Activated T-cell treated with anti-CD3 and anti-CD28 coated beads, Interleukin-2, amount 50 U/mL, for 4 hours (primary cell): ENCODE measurements at regions not wholly inside any gene's neighbourhood (a gene's known extent, or its start where the extent isn't known, plus 50 kb on each side); places are given as distances from the start of the nearest gene placed in this dataset.

Source experiments
- ATAC-seq, 2 donors: fragments of 200-7000 bp; cut with Tn5 transposase; one replicate each; pipeline ENCODE4 v1.10.0; 2021
- DNase-seq: peaks from one replicate; pipeline ENCODE4 v3.0.0-alpha.2; 2020
- H3K27me3 Mint-ChIP-seq: one replicate; pipeline ENCODE4 v1.8.0; 2021; ENCODE audit warnings: low read depth, mixed read lengths
- H3K36me3 Mint-ChIP-seq: one replicate; pipeline ENCODE4 v1.8.0; 2022; ENCODE audit warnings: mixed read lengths; ENCODE audit not compliant: insufficient read depth
- H3K4me1 Mint-ChIP-seq: one replicate; pipeline ENCODE4 v1.8.0; 2021; ENCODE audit warnings: low read depth, mixed read lengths
- H3K4me3 Mint-ChIP-seq: one replicate; pipeline ENCODE4 v1.8.0; 2021; ENCODE audit warnings: mild to moderate bottlenecking, moderate library complexity, mixed read lengths
- H3K9me3 Mint-ChIP-seq: one replicate; pipeline ENCODE4 v1.8.0; 2021; ENCODE audit warnings: mixed read lengths

DNA sequence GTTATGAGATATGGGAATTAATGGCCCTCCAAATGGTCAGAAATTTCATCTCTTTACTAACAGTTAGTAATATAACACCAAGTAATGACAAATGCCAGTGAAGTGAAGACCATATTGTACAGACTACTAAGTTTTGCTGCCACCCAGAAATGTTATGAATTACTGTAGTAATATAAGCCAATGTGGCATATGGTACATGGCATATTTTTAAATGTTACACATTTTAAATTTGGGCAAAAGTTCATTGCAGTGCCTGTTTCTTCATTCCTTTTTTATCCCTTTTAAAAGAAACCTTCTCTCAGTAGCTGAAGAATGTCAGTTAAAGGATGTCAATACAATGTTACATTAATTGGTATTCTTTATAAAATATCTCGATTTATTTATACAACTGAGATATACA is 626.5 kb upstream of the SLC8A1 start:
- no peak for DNase-seq
- Mint-ChIP-seq H3K36me3 (no peaks in the 10 kb centered on the region), H3K4me3 (no peak overlapping the region), H3K27me3 (no peaks in the 10 kb centered on the region), H3K4me1 (no peaks in the 10 kb centered on the region), H3K9me3 (no peaks in the 10 kb centered on the region)
- ATAC-seq: no peak

DNA sequence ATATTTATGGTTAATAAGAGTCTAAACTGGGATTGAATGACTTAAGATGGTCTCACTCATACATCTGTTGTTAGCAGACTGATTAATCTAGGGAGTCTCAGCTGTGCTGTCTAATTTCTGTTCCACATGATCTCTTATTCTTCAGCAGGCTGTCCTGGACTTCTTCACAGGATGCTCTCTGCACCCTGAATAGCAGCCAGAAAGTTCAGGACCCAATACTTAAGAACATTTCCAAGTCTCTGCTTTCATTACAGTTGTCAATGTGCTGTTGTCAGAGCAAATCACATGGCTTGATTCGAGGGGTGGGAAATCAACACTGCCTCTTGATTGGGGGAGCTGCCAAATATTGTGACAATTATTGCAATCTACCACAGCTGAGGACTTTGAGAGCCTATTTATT is 627.1 kb upstream of the SLC8A1 start:
- H3K36me3 Mint-ChIP-seq: no peaks in the 10 kb centered on the region
- no peaks in the 10 kb centered on the region for H3K4me1 Mint-ChIP-seq
- ATAC-seq (no peak), DNase-seq (no peak)
- H3K9me3 Mint-ChIP-seq: no peaks in the 10 kb centered on the region
- no peak overlapping the region for H3K4me3 Mint-ChIP-seq
- no peaks in the 10 kb centered on the region for H3K27me3 Mint-ChIP-seq

DNA sequence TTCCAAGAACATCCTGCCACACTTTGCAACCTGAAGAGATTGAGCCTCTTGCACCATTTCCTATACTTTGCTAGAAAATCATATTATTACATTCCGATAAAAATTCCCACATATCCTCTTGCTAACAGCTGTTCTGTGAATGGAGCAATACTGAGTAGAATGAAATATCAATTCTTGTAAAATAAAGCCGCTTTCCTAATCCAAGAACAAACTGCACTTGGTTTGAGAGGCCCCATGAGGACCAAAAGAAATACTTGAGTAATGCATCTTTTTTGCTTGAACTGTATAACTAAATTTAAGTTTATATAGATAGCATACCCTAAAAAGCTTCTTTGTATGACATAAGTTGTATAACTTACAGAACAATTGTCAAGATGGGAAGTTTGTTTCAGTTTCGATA is 632.4 kb upstream of the SLC8A1 start:
- no peaks in the 10 kb centered on the region for H3K4me1 Mint-ChIP-seq
- H3K36me3 Mint-ChIP-seq: no peaks in the 10 kb centered on the region
- H3K9me3 Mint-ChIP-seq: no peaks in the 10 kb centered on the region
- DNase-seq (no peak), ATAC-seq (no peak)
- H3K27me3 Mint-ChIP-seq: no peaks in the 10 kb centered on the region
- no peak overlapping the region for H3K4me3 Mint-ChIP-seq

DNA sequence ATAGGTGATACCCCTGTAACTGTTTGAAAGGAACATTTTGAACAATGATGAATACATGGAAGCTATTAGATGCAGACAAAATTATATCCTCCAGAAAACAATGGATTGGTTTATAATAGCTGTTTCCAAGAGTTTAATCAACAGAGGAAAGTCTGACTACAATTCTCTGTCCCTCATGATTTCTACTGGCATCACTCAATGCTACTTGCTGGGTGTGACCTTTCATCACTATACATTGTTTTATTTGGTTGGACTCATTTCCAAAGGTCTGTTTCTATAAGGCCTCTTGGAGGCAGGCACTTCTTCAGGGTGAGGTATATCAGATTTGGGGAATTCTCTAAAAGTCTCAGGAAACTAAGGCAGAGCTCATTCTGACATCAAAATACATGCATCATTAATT is 636.1 kb upstream of the SLC8A1 start:
- no peaks in the 10 kb centered on the region for H3K36me3 Mint-ChIP-seq
- no peaks in the 10 kb centered on the region for H3K27me3 Mint-ChIP-seq
- ATAC-seq (no peak), DNase-seq (no peak)
- no peak overlapping the region for H3K4me3 Mint-ChIP-seq
- H3K9me3 Mint-ChIP-seq: peaks cover 2% of the 10 kb centered on the region
- no peaks in the 10 kb centered on the region for H3K4me1 Mint-ChIP-seq

GRCh38 chr2:41101281-41101680 is 649.4 kb upstream of the SLC8A1 start:
- Mint-ChIP-seq H3K27me3 (no peaks in the 10 kb centered on the region), H3K4me3 (no peak overlapping the region), H3K36me3 (no peaks in the 10 kb centered on the region), H3K9me3 (no peaks in the 10 kb centered on the region), H3K4me1 (no peaks in the 10 kb centered on the region)
- no peak for DNase-seq
- ATAC-seq: no peak

GRCh38 chr2:41109744-41110143 is 657.9 kb upstream of the SLC8A1 start:
- no peaks in the 10 kb centered on the region for H3K4me1 Mint-ChIP-seq
- no peaks in the 10 kb centered on the region for H3K27me3 Mint-ChIP-seq
- DNase-seq: no peak
- ATAC-seq: no peak
- no peaks in the 10 kb centered on the region for H3K36me3 Mint-ChIP-seq
- H3K9me3 Mint-ChIP-seq: peaks cover 7% of the 10 kb centered on the region
- H3K4me3 Mint-ChIP-seq: no peak overlapping the region

DNA sequence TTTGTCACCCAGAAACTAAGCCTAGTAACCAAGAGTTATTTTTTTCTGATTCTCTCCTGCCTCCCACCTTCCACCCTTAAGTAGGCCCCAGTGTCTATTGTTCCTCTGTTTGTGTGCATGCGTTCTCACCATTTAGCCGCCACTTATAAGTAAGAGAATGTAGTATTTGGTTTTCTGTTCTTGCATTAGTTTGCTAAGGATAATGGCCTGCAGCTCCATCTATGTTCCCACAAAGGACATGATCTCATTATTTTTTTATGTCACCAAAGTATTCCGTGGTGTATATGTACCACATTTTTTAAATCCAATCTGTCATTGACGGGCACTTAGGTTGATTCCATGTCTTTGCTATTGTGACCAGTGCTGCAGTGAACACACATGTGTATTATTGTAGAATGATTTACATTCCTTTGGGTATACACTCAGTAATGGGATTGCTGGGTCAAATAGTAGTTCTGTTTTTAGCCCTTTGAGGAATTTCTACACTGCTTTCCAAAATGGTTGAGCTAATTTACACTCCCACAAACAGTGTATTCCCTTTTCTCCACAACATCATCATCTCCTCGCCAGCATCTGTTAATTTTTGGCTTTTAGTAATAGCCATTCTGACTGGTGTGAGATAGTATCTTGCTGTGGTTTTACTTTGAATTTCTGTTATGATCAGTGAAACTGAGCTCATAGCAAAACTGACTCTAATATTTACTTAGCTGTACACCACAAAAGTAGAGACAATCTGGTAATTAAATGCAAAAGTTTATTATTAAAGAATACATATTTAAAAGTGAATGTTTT is 660.1 kb upstream of the SLC8A1 start:
- peaks cover 9% of the 10 kb centered on the region for H3K9me3 Mint-ChIP-seq
- no peaks in the 10 kb centered on the region for H3K4me1 Mint-ChIP-seq
- no peak overlapping the region for H3K4me3 Mint-ChIP-seq
- H3K27me3 Mint-ChIP-seq: no peaks in the 10 kb centered on the region
- H3K36me3 Mint-ChIP-seq: no peaks in the 10 kb centered on the region
- DNase-seq (no peak), ATAC-seq (no peak)

DNA sequence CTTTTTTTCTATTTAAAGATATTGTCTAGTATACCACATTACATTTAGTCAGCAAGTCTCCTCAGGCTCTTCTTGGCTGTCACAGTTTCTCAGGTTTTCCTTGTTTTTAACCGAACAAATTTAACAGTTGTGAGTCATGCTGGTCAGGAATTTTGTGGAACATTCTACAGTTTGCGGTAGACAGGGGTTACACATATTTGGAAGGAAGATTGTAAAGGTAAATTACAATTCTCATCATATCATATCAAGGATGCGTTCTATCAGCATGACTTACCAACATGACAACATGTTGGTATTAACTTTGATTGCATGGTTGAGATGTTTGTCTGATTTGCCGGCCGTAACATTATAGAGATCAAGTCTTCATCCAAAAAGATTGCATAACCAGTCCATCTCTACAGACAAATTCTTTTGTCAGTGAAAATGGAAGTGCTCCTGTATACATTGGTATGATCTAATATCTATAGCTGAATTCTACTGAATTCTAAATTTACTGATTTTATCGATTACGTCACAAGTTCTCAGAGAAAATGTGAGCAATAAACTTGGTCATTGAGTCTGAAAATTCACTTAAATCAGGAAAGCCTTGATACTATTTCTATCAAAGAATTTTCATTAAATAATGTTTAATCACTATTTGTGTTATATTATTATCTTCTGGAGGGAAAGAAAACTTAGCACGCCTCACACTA is 664.4 kb upstream of the SLC8A1 start:
- DNase-seq (no peak), ATAC-seq (no peak)
- Mint-ChIP-seq H3K9me3 (peaks cover 9% of the 10 kb centered on the region), H3K27me3 (no peaks in the 10 kb centered on the region), H3K36me3 (no peaks in the 10 kb centered on the region), H3K4me1 (no peaks in the 10 kb centered on the region), H3K4me3 (no peak overlapping the region)

DNA sequence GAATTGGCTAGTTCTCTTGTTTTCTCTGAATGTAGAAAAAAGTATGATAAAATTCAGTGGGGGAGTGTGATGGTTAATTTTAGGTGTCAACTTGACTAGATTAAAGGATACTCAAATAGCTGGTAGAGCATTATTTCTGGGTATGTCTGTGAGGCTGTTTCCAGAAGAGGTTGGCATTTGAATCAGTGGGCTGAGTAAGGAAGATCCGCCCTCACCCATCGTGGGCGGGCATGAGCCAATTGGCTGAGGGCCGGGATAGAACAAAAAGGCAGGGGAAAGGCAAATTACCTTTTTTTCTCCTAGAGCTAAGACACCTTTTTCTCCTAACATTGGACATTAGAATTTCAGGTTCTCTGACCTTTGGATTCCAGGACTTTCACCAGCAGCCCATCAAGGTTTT is 667.6 kb upstream of the SLC8A1 start:
- H3K27me3 Mint-ChIP-seq: no peaks in the 10 kb centered on the region
- H3K36me3 Mint-ChIP-seq: no peaks in the 10 kb centered on the region
- H3K9me3 Mint-ChIP-seq: peaks cover 4% of the 10 kb centered on the region
- no peak overlapping the region for H3K4me3 Mint-ChIP-seq
- DNase-seq (no peak), ATAC-seq (no peak)
- no peaks in the 10 kb centered on the region for H3K4me1 Mint-ChIP-seq

DNA sequence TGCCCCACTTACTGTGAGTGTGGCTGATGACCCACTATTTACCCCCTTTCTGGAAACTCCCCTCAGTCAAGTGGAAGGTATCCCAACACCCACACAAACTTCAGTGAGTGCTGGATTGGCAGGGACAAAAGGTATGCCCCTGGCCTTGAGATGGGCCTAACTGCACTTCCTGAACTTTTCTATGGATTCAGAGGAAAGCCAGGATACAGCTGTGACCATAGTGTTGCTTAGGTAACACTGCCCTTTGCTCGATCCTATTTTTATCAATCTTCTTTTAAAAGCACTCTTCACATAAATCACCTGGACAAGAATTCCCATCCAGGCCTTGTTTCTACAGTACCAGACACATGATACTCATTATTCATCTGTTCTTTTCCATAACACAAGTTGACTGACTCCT is 671.5 kb upstream of the SLC8A1 start:
- H3K36me3 Mint-ChIP-seq: no peaks in the 10 kb centered on the region
- no peak overlapping the region for H3K4me3 Mint-ChIP-seq
- ATAC-seq (no peak), DNase-seq (no peak)
- H3K4me1 Mint-ChIP-seq: no peaks in the 10 kb centered on the region
- no peaks in the 10 kb centered on the region for H3K9me3 Mint-ChIP-seq
- H3K27me3 Mint-ChIP-seq: no peaks in the 10 kb centered on the region

DNA sequence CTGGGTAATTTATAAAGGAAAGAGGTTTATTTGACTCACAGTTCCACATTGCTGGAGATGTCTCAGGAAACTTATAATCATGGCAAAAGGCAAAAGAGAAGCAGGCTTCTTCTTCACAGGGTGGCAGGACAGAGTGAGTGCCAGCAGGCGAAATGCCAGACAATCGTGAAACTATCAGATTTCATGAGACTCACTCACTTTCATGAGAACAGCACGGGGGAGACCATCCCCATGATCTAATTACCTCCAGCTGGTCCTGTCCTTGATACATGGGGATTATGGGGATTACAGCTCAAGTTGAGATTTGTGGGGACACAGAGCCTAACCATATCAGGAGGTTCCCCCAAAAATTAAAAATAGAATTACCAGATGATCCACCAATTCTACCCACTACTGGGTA is 675.5 kb upstream of the SLC8A1 start:
- H3K4me1 Mint-ChIP-seq: no peaks in the 10 kb centered on the region
- no peak for ATAC-seq
- H3K9me3 Mint-ChIP-seq: no peaks in the 10 kb centered on the region
- no peak overlapping the region for H3K4me3 Mint-ChIP-seq
- DNase-seq: no peak
- H3K36me3 Mint-ChIP-seq: no peaks in the 10 kb centered on the region
- H3K27me3 Mint-ChIP-seq: no peaks in the 10 kb centered on the region

DNA sequence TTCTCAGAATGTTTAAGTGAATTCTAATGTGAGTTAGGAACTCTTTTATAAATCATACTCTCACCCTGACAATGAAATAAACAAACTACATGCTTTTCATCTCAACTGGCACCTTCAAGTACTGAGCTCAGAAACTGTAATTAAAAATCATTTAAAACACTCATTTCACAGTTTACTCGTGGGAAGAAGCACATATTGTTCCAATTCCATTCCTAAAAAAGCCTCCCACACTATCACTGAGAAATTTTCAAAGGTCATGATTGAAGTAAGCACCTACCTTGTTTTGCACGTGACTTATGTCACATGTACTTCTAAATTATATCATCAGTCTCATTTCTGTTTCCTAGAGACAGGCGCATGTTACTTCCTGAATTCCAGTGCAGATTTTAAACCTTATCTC is 678.1 kb upstream of the SLC8A1 start:
- ATAC-seq (no peak), DNase-seq (no peak)
- Mint-ChIP-seq H3K9me3 (no peaks in the 10 kb centered on the region), H3K4me1 (no peaks in the 10 kb centered on the region), H3K4me3 (no peak overlapping the region), H3K27me3 (no peaks in the 10 kb centered on the region), H3K36me3 (no peaks in the 10 kb centered on the region)

GRCh38 chr2:41137031-41137430 is 685.1 kb upstream of the SLC8A1 start:
- Mint-ChIP-seq H3K4me1 (no peaks in the 10 kb centered on the region), H3K4me3 (no peak overlapping the region), H3K9me3 (peaks cover 3% of the 10 kb centered on the region), H3K27me3 (no peaks in the 10 kb centered on the region), H3K36me3 (no peaks in the 10 kb centered on the region)
- ATAC-seq (no peak), DNase-seq (no peak)

DNA sequence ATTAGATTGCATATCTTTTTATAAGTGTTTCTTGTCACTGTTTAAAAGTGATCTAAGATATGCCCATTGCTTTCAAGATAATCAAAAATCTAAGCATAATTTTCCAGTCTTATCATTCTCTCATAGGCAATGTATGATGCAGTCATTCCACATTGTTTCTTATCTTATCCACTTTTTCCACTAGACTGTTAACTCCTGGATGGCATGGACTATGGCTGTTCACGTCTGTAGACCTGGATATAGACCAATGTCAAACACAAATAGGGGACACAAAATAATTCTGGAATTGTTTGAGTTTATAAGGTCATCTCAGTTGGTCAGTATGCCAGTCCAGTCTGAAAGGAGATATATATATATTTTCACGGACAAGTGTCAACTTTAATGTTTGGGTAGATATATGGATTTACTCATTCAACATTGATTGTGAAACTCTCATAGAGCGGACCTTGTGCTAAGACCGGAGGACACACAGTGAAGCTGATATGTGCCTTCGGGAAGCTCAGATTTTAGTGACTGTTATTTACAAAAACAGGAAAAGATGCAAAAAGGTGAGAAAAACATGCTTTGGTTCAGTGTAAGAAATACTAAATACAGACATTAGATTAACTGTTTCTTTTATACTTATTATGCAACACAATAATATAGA is 689.4 kb upstream of the SLC8A1 start:
- ATAC-seq: no peak
- DNase-seq: no peak
- H3K36me3 Mint-ChIP-seq: no peaks in the 10 kb centered on the region
- H3K4me3 Mint-ChIP-seq: no peak overlapping the region
- peaks cover 7% of the 10 kb centered on the region for H3K9me3 Mint-ChIP-seq
- H3K4me1 Mint-ChIP-seq: no peaks in the 10 kb centered on the region
- no peaks in the 10 kb centered on the region for H3K27me3 Mint-ChIP-seq

- ATAC-seq: no peak
- Mint-ChIP-seq H3K4me3 (no peak overlapping the region), H3K9me3 (peaks cover 7% of the 10 kb centered on the region), H3K27me3 (no peaks in the 10 kb centered on the region), H3K4me1 (no peaks in the 10 kb centered on the region), H3K36me3 (no peaks in the 10 kb centered on the region)
- no peak for DNase-seq
These were observed 690.6 kb upstream of the SLC8A1 start for GRCh38 chr2:41142478-41142877.
